ENCODE measurements at regions not wholly inside any gene's neighbourhood (a gene's known extent, or its start where the extent isn't known, plus 50 kb on each side); places are given as distances from the start of the nearest gene placed in this dataset.

GRCh38 chr4:11028334-11028733 lies 343.8 kb upstream of the CLNK start:
- TF ChIP-seq POLR2AphosphoS5 (IDR thresholded peaks at IDR 0.05; ENCODE audit: low read depth): no peak
- TF ChIP-seq, protein P1, sequence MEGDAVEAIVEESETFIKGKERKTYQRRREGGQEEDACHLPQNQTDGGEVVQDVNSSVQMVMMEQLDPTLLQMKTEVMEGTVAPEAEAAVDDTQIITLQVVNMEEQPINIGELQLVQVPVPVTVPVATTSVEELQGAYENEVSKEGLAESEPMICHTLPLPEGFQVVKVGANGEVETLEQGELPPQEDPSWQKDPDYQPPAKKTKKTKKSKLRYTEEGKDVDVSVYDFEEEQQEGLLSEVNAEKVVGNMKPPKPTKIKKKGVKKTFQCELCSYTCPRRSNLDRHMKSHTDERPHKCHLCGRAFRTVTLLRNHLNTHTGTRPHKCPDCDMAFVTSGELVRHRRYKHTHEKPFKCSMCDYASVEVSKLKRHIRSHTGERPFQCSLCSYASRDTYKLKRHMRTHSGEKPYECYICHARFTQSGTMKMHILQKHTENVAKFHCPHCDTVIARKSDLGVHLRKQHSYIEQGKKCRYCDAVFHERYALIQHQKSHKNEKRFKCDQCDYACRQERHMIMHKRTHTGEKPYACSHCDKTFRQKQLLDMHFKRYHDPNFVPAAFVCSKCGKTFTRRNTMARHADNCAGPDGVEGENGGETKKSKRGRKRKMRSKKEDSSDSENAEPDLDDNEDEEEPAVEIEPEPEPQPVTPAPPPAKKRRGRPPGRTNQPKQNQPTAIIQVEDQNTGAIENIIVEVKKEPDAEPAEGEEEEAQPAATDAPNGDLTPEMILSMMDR (IDR thresholded peaks at IDR 0.05; ENCODE audit: insufficient read depth, low read length): no peak
- TF ChIP-seq GABPA (IDR thresholded peaks at IDR 0.05; ENCODE audit: low read depth): no peak
- no peak for TF ChIP-seq REST (IDR thresholded peaks at IDR 0.05; ENCODE audit: insufficient replicate concordance, low read depth)
- TF ChIP-seq SPI1 (IDR thresholded peaks at IDR 0.05; ENCODE audit: borderline replicate concordance, low read depth): no peak
